MCF 10A (cell line): ENCODE measurements at regions not wholly inside any gene's neighbourhood (a gene's known extent, or its start where the extent isn't known, plus 50 kb on each side); places are given as distances from the start of the nearest gene placed in this dataset.

ENCODE experiments used
- BruUV-seq: library from RNA; stranded (reverse); fragments of 400-500 nt; replicated peaks from 2 replicates; lab custom pipeline; 2021; lab: Mats Ljungman, UMichigan
- CTCF ChIA-PET: fragments of 300-600 bp; sonication (Branson Sonifier 250); formaldehyde crosslinking; extraction: SDS; loops from one replicate; lab custom pipeline; 2021; ENCODE audit warnings: antibody characterized with exemption, inconsistent platforms; lab: Yijun Ruan, JAX
- POLR2A ChIA-PET: fragments of 300-600, 350-650 bp; sonication (Branson Sonifier 250); formaldehyde crosslinking; extraction: SDS; loops from one replicate; lab custom pipeline; 2020; ENCODE audit warnings: antibody characterized with exemption, inconsistent platforms; lab: Yijun Ruan, JAX
- DNase-seq: peaks from one replicate; pipeline ENCODE4 v3.0.0-alpha.2; 2018; ENCODE audit not compliant: unreplicated experiment
- H3K27ac Mint-ChIP-seq: one replicate; pipeline ENCODE4 v1.8.0; 2022; ENCODE audit warnings: mild to moderate bottlenecking, low read depth, mixed read lengths; ENCODE audit not compliant: unreplicated experiment
- H3K27me3 Mint-ChIP-seq: one replicate; pipeline ENCODE4 v1.8.0; 2022; ENCODE audit warnings: mixed read lengths; ENCODE audit not compliant: insufficient read depth, unreplicated experiment
- H3K36me3 Mint-ChIP-seq: one replicate; pipeline ENCODE4 v1.8.0; 2022; ENCODE audit warnings: mild to moderate bottlenecking, moderate library complexity, mixed read lengths; ENCODE audit not compliant: insufficient read depth, unreplicated experiment
- H3K4me1 Mint-ChIP-seq: one replicate; pipeline ENCODE4 v1.8.0; 2022; ENCODE audit warnings: mixed read lengths; ENCODE audit not compliant: insufficient read depth, unreplicated experiment
- H3K4me3 Mint-ChIP-seq: one replicate; pipeline ENCODE4 v1.8.0; 2022; ENCODE audit warnings: mild to moderate bottlenecking, moderate library complexity, mixed read lengths; ENCODE audit not compliant: unreplicated experiment
- H3K9me3 Mint-ChIP-seq: one replicate; pipeline ENCODE4 v1.8.0; 2022; ENCODE audit warnings: mixed read lengths; ENCODE audit not compliant: unreplicated experiment
- CTCF ChIP-seq: fragments of 200-600 bp; IDR thresholded peaks from one replicate; pipeline ENCODE4 v1.8.0; 2022; ENCODE audit warnings: antibody characterized with exemption, mild to moderate bottlenecking; ENCODE audit not compliant: unreplicated experiment
- intact Hi-C: fragments of 100-400 bp; cut with micrococcal nuclease; formaldehyde crosslinking; loops from 2 replicates; pipeline ENCODE4 v1.14.1; 2022

GRCh38 chr16:73915140-73915539 lies 381.5 kb upstream of the PSMD7 start:
- BruUV-seq, result no TSS peak

GRCh38 chr16:73912850-73913249 lies 383.8 kb upstream of the PSMD7 start:
- no peaks in the 10 kb centered on the region for H3K9me3 Mint-ChIP-seq
- DNase-seq, result no peak
- intact Hi-C loops, result no loop called here
- no peak overlapping the region for H3K27ac Mint-ChIP-seq
- CTCF ChIA-PET, result interaction anchor here (0.6 kb wide), 1 partner anchor 31 kb away, joined by 4 read pairs; no protein-coding TSS in a partner anchor
- BruUV-seq, result no TSS peak
- POLR2A ChIA-PET, result no interaction called here
- no peak overlapping the region for H3K4me3 Mint-ChIP-seq
- TF ChIP-seq CTCF, result no peak
- peaks cover 6% of the 10 kb centered on the region for H3K4me1 Mint-ChIP-seq
- H3K36me3 Mint-ChIP-seq, result no peaks in the 10 kb centered on the region
- H3K27me3 Mint-ChIP-seq, result peaks cover 99% of the 10 kb centered on the region

More at GRCh38 chr16:73915140-73915539, 381.5 kb upstream of the PSMD7 start:
- H3K27ac Mint-ChIP-seq, result no peak overlapping the region
- peaks cover 6% of the 10 kb centered on the region for H3K4me1 Mint-ChIP-seq
- no peak for DNase-seq
- intact Hi-C loops, result no loop called here
- no peak for TF ChIP-seq CTCF
- H3K9me3 Mint-ChIP-seq, result no peaks in the 10 kb centered on the region
- peaks cover 99% of the 10 kb centered on the region for H3K27me3 Mint-ChIP-seq
- H3K4me3 Mint-ChIP-seq, result no peak overlapping the region
- ChIA-PET POLR2A (no interaction called here), CTCF (interaction anchor here (1.2 kb wide), 2 partner anchors 37 to 41 kb away, joined by 3 to 4 read pairs; no protein-coding TSS in a partner anchor)
- no peaks in the 10 kb centered on the region for H3K36me3 Mint-ChIP-seq

- Mint-ChIP-seq H3K36me3 (no peaks in the 10 kb centered on the region), H3K9me3 (no peaks in the 10 kb centered on the region), H3K27ac (no peak overlapping the region), H3K4me1 (peaks cover 6% of the 10 kb centered on the region), H3K4me3 (no peak overlapping the region), H3K27me3 (peaks cover 99% of the 10 kb centered on the region)
- no peak for DNase-seq
- no TSS peak for BruUV-seq
- no peak for TF ChIP-seq CTCF
- ChIA-PET POLR2A (no interaction called here), CTCF (interaction anchor here (0.7 kb wide), 1 partner anchor 359 kb away, joined by 3 read pairs; no protein-coding TSS in a partner anchor)
- intact Hi-C loops, result no loop called here
These were observed 384.3 kb upstream of the PSMD7 start for GRCh38 chr16:73912281-73912680.

GRCh38 chr16:73909529-73910035 lies 387.0 kb upstream of the PSMD7 start:
- H3K27ac Mint-ChIP-seq, result no peak overlapping the region
- intact Hi-C loops, result no loop called here
- H3K27me3 Mint-ChIP-seq, result peaks cover 84% of the 10 kb centered on the region
- no peak for TF ChIP-seq CTCF
- BruUV-seq, result no TSS peak
- no peak for DNase-seq
- no peaks in the 10 kb centered on the region for H3K9me3 Mint-ChIP-seq
- no peak overlapping the region for H3K4me3 Mint-ChIP-seq
- ChIA-PET POLR2A (no interaction called here), CTCF (no interaction called here)
- no peaks in the 10 kb centered on the region for H3K36me3 Mint-ChIP-seq
- no peaks in the 10 kb centered on the region for H3K4me1 Mint-ChIP-seq
